ENCODE measurements at regions not wholly inside any gene's neighbourhood (a gene's known extent, or its start where the extent isn't known, plus 50 kb on each side); places are given as distances from the start of the nearest gene placed in this dataset.
"Not testable (repeated sequence)": the region's sequence is repeated elsewhere in the genome, so short reads cannot be mapped to it uniquely, and the experiment has no call there.

DNA sequence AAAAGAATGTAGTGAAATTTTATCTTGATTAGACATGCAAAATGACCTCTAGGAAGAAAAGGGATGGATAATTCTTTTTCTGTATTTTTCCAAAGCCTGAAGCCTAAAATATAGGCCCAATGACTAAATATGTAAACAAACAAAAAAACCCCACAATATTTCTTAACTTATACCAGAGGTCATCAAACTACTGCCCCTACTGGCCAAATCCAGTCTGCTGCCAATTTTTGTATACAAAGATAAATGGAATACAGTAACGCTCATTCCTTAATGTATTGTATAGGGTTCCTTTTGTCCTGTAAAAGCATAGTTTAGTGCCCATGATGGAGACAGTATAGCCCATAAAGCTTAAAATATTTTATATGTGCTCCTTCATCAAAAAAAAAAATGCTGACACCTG lies 145.7 kb upstream of the ALG10 start:
- Histone ChIP-seq H3K4me1 (no peaks in the 10 kb centered on the region), H3K4me3 (no peak overlapping the region), H3K27me3 (no peaks in the 10 kb centered on the region), H3K27ac (no peak overlapping the region), H3K9me3 (peaks cover 0 to 13% (median 0%) of the 10 kb centered on the region in 4 donors), H3K36me3 (no peaks in the 10 kb centered on the region)
- DNase-seq (ENCODE audit: low spot score in 2 of 2) = no peak
- 75 to 93% methylated on average over 1 of the region's 1 CpG for WGBS, 2 donors
- TF ChIP-seq, protein P1, sequence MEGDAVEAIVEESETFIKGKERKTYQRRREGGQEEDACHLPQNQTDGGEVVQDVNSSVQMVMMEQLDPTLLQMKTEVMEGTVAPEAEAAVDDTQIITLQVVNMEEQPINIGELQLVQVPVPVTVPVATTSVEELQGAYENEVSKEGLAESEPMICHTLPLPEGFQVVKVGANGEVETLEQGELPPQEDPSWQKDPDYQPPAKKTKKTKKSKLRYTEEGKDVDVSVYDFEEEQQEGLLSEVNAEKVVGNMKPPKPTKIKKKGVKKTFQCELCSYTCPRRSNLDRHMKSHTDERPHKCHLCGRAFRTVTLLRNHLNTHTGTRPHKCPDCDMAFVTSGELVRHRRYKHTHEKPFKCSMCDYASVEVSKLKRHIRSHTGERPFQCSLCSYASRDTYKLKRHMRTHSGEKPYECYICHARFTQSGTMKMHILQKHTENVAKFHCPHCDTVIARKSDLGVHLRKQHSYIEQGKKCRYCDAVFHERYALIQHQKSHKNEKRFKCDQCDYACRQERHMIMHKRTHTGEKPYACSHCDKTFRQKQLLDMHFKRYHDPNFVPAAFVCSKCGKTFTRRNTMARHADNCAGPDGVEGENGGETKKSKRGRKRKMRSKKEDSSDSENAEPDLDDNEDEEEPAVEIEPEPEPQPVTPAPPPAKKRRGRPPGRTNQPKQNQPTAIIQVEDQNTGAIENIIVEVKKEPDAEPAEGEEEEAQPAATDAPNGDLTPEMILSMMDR (IDR thresholded peaks at IDR 0.05) = no peak
- TF ChIP-seq EP300 (IDR thresholded peaks at IDR 0.05) (no peak), POLR2A (IDR thresholded peaks at IDR 0.05) (no peak)

DNA sequence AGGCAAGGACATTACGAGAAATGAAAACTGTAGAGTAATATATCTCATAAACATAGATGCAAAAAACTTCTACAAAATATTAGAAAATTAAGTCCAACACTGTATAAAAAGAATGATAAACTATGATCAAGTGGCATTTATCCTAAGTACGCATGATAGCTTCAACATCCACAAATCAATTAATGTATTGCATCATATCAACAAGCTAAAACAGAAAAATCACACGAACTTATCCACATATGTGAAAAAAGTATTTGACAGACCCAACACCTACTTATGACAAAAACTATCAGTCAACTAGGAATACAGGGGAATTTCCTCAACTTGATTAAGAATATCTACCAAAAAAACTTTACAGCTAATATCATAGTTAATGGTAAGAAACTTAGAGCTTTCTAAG lies 129.9 kb upstream of the ALG10 start:
- TF ChIP-seq POLR2A (IDR thresholded peaks at IDR 0.05) (no peak), EP300 (IDR thresholded peaks at IDR 0.05) (no peak)
- TF ChIP-seq, protein P1 (IDR thresholded peaks at IDR 0.05) = no peak
- 56 to 72% methylated on average over 3 of the region's 3 CpGs for WGBS, 2 donors
- no peak for DNase-seq (ENCODE audit: low spot score in 2 of 2)
- Histone ChIP-seq H3K27ac (no peak overlapping the region), H3K4me3 (no peak overlapping the region), H3K9me3 (no peaks in the 10 kb centered on the region), H3K27me3 (no peaks in the 10 kb centered on the region), H3K36me3 (no peaks in the 10 kb centered on the region), H3K4me1 (no peaks in the 10 kb centered on the region)

DNA sequence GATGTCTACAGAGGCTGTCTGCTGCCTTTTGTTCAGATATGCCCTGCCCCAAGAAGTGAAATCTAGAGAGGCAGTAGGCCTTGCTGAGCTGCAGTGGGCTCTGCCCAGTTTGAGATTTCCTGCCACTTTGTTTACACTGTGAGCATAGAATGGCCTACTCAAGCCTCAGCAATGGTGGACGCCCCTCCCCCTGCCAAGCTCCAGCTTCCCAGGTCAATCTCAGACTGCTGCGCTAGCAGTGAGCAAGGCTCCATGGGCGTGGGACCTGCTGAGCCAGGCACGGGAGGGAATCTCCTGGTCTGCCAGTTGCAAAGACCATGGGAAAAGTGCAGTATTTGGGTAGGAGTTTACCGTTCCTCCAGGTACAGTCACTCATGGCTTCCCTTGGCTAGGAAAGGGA lies 101.8 kb upstream of the ALG10 start:
- DNase-seq (ENCODE audit: low spot score in 2 of 2); H3K4me1 ChIP-seq; H3K27ac ChIP-seq; H3K27me3 ChIP-seq; H3K36me3 ChIP-seq; H3K4me3 ChIP-seq: not testable (repeated sequence)
- 82 to 83% methylated on average over 5 of the region's 5 CpGs for WGBS, 2 donors
- H3K9me3 ChIP-seq = peaks cover 0 to 14% (median 0%) of the 10 kb centered on the region in 4 donors

DNA sequence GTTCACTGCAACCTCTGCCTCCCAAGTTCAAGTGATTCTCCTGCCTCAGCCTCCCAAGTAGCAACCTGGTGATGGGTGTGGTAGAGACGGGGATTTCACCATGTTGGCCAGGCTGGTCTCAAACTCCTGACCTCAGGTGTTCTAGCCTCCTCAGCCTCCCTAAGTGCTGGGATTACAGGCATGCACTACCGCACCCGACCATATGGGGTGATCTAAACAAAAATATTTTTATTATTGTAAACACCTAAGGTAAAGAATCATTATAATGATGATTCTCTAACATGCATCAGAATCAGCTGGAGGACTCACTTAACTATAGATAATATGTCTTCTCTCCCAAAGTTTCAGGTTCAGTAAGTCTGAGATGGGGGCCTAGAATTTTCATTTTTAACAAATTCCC lies 96.2 kb upstream of the ALG10 start:
- no peak for DNase-seq (ENCODE audit: low spot score in 2 of 2)
- Histone ChIP-seq H3K27me3 (no peaks in the 10 kb centered on the region), H3K4me1 (no peaks in the 10 kb centered on the region), H3K4me3 (no peak overlapping the region), H3K9me3 (peaks cover 0 to 20% (median 0%) of the 10 kb centered on the region in 4 donors), H3K36me3 (no peaks in the 10 kb centered on the region), H3K27ac (no peak overlapping the region)
- WGBS, 2 donors = 85 to 90% methylated on average over 3 of the region's 3 CpGs
- TF ChIP-seq POLR2A (IDR thresholded peaks at IDR 0.05) (no peak), EP300 (IDR thresholded peaks at IDR 0.05) (no peak)

DNA sequence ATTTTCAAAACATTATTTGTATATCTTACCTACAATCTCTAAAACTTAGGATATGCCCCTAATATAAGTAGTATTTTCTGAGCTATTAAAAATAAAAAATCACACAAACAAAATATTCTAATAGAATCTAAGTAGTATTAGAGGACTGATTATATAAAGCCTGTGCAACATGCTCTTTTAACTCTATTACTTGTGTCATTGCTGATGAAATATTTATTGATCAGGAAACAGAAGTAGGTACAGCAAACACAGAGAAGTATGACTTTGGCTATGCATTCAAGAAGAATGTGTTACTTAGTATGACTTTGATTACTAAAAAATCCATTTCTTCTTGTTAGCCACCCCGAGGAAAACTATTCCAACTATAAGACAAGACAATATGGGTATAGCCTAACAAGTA lies 84.6 kb upstream of the ALG10 start:
- H3K4me1 ChIP-seq; H3K4me3 ChIP-seq; H3K36me3 ChIP-seq; H3K9me3 ChIP-seq; H3K27me3 ChIP-seq; H3K27ac ChIP-seq; DNase-seq (ENCODE audit: low spot score in 2 of 2): not testable (repeated sequence)
- 61 to 76% methylated on average over 1 of the region's 1 CpG for WGBS, 2 donors

- no peak for DNase-seq (ENCODE audit: low spot score in 2 of 2)
- WGBS, 2 donors = 76 to 77% methylated on average over 3 of the region's 3 CpGs
- Histone ChIP-seq H3K27me3 (no peaks in the 10 kb centered on the region), H3K9me3 (no peaks in the 10 kb centered on the region), H3K4me3 (no peak overlapping the region), H3K4me1 (no peaks in the 10 kb centered on the region), H3K27ac (no peak overlapping the region), H3K36me3 (no peaks in the 10 kb centered on the region)
- TF ChIP-seq, protein P1 (IDR thresholded peaks at IDR 0.05) = no peak
- no peak for TF ChIP-seq POLR2A (IDR thresholded peaks at IDR 0.05)
Observed at GRCh38 chr12:33942172-33942571, 80.1 kb upstream of the ALG10 start.

- H3K36me3 ChIP-seq = no peaks in the 10 kb centered on the region
- DNase-seq (ENCODE audit: low spot score in 2 of 2) = no peak
- H3K4me1 ChIP-seq = no peaks in the 10 kb centered on the region
- H3K27ac ChIP-seq = no peak overlapping the region
- WGBS, 2 donors = 70 to 72% methylated on average over 3 of the region's 3 CpGs
- no peaks in the 10 kb centered on the region for H3K27me3 ChIP-seq
- H3K9me3 ChIP-seq = peaks cover 0 to 14% (median 4%) of the 10 kb centered on the region in 4 donors
- no peak overlapping the region for H3K4me3 ChIP-seq
- no peak for TF ChIP-seq EP300 (IDR thresholded peaks at IDR 0.05)
- TF ChIP-seq, protein P1 (IDR thresholded peaks at IDR 0.05) = no peak
- TF ChIP-seq POLR2A (IDR thresholded peaks at IDR 0.05) = no peak
Observed at GRCh38 chr12:33944703-33945437, 77.4 kb upstream of the ALG10 start.
